GM23338 (cell line): ENCODE measurements at regions not wholly inside any gene's neighbourhood (a gene's known extent, or its start where the extent isn't known, plus 50 kb on each side); places are given as distances from the start of the nearest gene placed in this dataset.

Experiments used
- EZH2 ChIP-seq: fragments of 200-600 bp; sonication (generic); IDR thresholded peaks from one replicate; pipeline ENCODE4 v1.8.0; 2017; ENCODE audit warnings: antibody characterized with exemption, mild to moderate bottlenecking, low read depth; ENCODE audit not compliant: unreplicated experiment
- EZH2phosphoT487 ChIP-seq: fragments of 200-600 bp; sonication (generic); IDR thresholded peaks from one replicate; pipeline ENCODE4 v1.8.1; 2018; ENCODE audit warnings: antibody characterized with exemption; ENCODE audit not compliant: unreplicated experiment
- POLR2AphosphoS5 ChIP-seq: IDR thresholded peaks from 2 replicates; pipeline ENCODE4 v1.6.1; 2016; ENCODE audit warnings: antibody characterized with exemption, low read depth
- ZNF114 ChIP-seq: fragments of 250-450 bp; sonication (Bioruptor Pico); IDR thresholded peaks from 2 replicates; pipeline ENCODE4 v1.5.0; 2020; ENCODE audit warnings: mild to moderate bottlenecking, moderate library complexity
- ZNF331 ChIP-seq: fragments of 250-450 bp; sonication (Bioruptor Pico); IDR thresholded peaks from 2 replicates; pipeline ENCODE4 v1.5.0; 2020; ENCODE audit warnings: low read depth, mild to moderate bottlenecking, moderate library complexity
- TF ChIP-seq, protein P1 (sequence below): fragments of 250-450 bp; sonication (Bioruptor Pico); IDR thresholded peaks from 2 replicates; pipeline ENCODE4 v1.5.0; 2020; ENCODE audit warnings: mild to moderate bottlenecking, moderate library complexity
- TF ChIP-seq, protein P2 (sequence below), 2 experiments: fragments of 200-600 bp in 1 of 2; sonication (generic) in 1 of 2; conservative IDR thresholded peaks; 2 replicates each; pipeline versions ENCODE4 v1.5.1 to v1.6.1; 2016 to 2017; ENCODE audit warnings: antibody characterized with exemption in 2 of 2, low read depth in 2 of 2, mild to moderate bottlenecking in 2 of 2, moderate library complexity in 1 of 2

DNA sequence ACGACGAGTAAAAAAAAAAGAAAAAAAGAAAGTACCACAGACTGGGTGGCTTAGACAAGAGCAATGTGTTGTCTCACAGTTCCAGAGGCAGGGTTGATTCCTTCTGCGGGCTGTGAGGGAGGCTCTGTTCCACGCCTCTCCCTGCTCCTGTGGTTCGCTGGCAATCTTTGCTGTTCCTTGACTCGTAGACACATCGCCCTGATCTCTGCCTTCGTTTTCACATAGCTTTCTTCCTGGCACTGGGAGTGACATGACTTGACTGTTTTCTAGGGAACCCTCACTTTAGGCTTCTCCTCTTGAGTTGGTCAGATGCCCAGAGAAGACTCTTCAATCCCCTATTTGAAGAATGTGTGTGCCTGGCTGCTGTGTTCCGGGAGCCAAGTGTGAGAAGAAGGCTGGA, 133.6 kb downstream of the TM2D1 start (continued):
- TF ChIP-seq, protein P1, sequence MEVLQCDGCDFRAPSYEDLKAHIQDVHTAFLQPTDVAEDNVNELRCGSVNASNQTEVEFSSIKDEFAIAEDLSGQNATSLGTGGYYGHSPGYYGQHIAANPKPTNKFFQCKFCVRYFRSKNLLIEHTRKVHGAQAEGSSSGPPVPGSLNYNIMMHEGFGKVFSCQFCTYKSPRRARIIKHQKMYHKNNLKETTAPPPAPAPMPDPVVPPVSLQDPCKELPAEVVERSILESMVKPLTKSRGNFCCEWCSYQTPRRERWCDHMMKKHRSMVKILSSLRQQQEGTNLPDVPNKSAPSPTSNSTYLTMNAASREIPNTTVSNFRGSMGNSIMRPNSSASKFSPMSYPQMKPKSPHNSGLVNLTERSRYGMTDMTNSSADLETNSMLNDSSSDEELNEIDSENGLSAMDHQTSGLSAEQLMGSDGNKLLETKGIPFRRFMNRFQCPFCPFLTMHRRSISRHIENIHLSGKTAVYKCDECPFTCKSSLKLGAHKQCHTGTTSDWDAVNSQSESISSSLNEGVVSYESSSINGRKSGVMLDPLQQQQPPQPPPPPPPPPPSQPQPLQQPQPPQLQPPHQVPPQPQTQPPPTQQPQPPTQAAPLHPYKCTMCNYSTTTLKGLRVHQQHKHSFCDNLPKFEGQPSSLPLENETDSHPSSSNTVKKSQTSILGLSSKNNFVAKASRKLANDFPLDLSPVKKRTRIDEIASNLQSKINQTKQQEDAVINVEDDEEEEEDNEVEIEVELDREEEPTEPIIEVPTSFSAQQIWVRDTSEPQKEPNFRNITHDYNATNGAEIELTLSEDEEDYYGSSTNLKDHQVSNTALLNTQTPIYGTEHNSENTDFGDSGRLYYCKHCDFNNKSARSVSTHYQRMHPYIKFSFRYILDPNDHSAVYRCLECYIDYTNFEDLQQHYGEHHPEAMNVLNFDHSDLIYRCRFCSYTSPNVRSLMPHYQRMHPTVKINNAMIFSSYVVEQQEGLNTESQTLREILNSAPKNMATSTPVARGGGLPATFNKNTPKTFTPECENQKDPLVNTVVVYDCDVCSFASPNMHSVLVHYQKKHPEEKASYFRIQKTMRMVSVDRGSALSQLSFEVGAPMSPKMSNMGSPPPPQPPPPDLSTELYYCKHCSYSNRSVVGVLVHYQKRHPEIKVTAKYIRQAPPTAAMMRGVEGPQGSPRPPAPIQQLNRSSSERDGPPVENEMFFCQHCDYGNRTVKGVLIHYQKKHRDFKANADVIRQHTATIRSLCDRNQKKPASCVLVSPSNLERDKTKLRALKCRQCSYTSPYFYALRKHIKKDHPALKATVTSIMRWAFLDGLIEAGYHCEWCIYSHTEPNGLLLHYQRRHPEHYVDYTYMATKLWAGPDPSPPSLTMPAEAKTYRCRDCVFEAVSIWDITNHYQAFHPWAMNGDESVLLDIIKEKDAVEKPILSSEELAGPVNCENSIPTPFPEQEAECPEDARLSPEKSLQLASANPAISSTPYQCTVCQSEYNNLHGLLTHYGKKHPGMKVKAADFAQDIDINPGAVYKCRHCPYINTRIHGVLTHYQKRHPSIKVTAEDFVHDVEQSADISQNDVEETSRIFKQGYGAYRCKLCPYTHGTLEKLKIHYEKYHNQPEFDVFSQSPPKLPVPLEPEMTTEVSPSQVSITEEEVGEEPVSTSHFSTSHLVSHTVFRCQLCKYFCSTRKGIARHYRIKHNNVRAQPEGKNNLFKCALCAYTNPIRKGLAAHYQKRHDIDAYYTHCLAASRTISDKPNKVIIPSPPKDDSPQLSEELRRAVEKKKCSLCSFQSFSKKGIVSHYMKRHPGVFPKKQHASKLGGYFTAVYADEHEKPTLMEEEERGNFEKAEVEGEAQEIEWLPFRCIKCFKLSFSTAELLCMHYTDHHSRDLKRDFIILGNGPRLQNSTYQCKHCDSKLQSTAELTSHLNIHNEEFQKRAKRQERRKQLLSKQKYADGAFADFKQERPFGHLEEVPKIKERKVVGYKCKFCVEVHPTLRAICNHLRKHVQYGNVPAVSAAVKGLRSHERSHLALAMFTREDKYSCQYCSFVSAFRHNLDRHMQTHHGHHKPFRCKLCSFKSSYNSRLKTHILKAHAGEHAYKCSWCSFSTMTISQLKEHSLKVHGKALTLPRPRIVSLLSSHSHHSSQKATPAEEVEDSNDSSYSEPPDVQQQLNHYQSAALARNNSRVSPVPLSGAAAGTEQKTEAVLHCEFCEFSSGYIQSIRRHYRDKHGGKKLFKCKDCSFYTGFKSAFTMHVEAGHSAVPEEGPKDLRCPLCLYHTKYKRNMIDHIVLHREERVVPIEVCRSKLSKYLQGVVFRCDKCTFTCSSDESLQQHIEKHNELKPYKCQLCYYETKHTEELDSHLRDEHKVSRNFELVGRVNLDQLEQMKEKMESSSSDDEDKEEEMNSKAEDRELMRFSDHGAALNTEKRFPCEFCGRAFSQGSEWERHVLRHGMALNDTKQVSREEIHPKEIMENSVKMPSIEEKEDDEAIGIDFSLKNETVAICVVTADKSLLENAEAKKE (CRISPR knock-in tag), result no peak
- TF ChIP-seq ZNF331 (CRISPR knock-in tag), result no peak
- no peak for TF ChIP-seq ZNF114 (CRISPR knock-in tag)
- TF ChIP-seq EZH2phosphoT487, result no peak
- TF ChIP-seq POLR2AphosphoS5, result no peak
- TF ChIP-seq, protein P2, sequence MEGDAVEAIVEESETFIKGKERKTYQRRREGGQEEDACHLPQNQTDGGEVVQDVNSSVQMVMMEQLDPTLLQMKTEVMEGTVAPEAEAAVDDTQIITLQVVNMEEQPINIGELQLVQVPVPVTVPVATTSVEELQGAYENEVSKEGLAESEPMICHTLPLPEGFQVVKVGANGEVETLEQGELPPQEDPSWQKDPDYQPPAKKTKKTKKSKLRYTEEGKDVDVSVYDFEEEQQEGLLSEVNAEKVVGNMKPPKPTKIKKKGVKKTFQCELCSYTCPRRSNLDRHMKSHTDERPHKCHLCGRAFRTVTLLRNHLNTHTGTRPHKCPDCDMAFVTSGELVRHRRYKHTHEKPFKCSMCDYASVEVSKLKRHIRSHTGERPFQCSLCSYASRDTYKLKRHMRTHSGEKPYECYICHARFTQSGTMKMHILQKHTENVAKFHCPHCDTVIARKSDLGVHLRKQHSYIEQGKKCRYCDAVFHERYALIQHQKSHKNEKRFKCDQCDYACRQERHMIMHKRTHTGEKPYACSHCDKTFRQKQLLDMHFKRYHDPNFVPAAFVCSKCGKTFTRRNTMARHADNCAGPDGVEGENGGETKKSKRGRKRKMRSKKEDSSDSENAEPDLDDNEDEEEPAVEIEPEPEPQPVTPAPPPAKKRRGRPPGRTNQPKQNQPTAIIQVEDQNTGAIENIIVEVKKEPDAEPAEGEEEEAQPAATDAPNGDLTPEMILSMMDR (conservative IDR thresholded peaks at IDR 0.05; ENCODE audit: low read depth in 2 of 2), result no peak
- TF ChIP-seq EZH2, result no peak
